Common myeloid progenitor, CD34-positive (primary cell): ENCODE measurements at regions not wholly inside any gene's neighbourhood (a gene's known extent, or its start where the extent isn't known, plus 50 kb on each side); places are given as distances from the start of the nearest gene placed in this dataset.
"Not testable (repeated sequence)": the region's sequence is repeated elsewhere in the genome, so short reads cannot be mapped to it uniquely, and the experiment has no call there.

ENCODE experiments used
- CTCF ChIA-PET: fragments of 350-600 bp; sonication (Branson Sonifier 250); formaldehyde crosslinking; loops from one replicate; lab custom pipeline; 2021; ENCODE audit warnings: antibody characterized with exemption; lab: Charles Lee
- POLR2A ChIA-PET: fragments of 350-600 bp; sonication (Branson Sonifier 250); formaldehyde crosslinking; loops from one replicate; lab custom pipeline; 2021; ENCODE audit warnings: antibody characterized with exemption; lab: Charles Lee
- DNase-seq, 3 donors: peaks; one replicate each; pipeline versions ENCODE4 v3.0.0 to v3.0.0-alpha.2; 2013
- H3K27ac ChIP-seq, 2 experiments: 1 replicate in 1 of 2; 2 replicates in 1 of 2; pipeline ENCODE4 v1.7.0; 2013; ENCODE audit warnings: inconsistent platforms in 2 of 2, low read length in 2 of 2, mild to moderate bottlenecking in 2 of 2, low read depth in 1 of 2, moderate library complexity in 1 of 2; ENCODE audit not compliant: severe bottlenecking in 2 of 2, insufficient read depth in 1 of 2, poor library complexity in 1 of 2
- H3K27me3 ChIP-seq, 5 experiments: replicated peaks in 2 of 5; 1 replicate in 3 of 5; 2 replicates in 2 of 5; pipeline versions ENCODE4 v1.6.1 to v1.7.0; 2013; ENCODE audit warnings: low read length in 4 of 5, mild to moderate bottlenecking in 2 of 5, moderate library complexity in 2 of 5, inconsistent platforms in 1 of 5; ENCODE audit not compliant: insufficient read depth in 5 of 5, control insufficient read depth in 4 of 5
- H3K36me3 ChIP-seq, 4 experiments: 1 replicate in 2 of 4; 2 replicates in 2 of 4; pipeline versions ENCODE4 v1.6.1 to v1.7.0; 2013; ENCODE audit warnings: low read length in 3 of 4, control low read depth in 1 of 4, mild to moderate bottlenecking in 1 of 4; ENCODE audit not compliant: control insufficient read depth in 4 of 4, insufficient read depth in 4 of 4
- H3K4me1 ChIP-seq, 4 experiments: 1 replicate in 3 of 4; 2 replicates in 1 of 4; pipeline versions ENCODE4 v1.6.1 to v1.7.1; 2013; ENCODE audit warnings: low read length in 3 of 4, mild to moderate bottlenecking in 3 of 4, control low read depth in 1 of 4, inconsistent platforms in 1 of 4, moderate library complexity in 1 of 4; ENCODE audit not compliant: control insufficient read depth in 4 of 4, insufficient read depth in 4 of 4; ENCODE audit errors: control extremely low read depth in 1 of 4
- H3K4me3 ChIP-seq, 7 experiments: 1 replicate in 4 of 7; 2 replicates in 3 of 7; pipeline versions ENCODE4 v1.5.1 to v1.7.0; 2013; ENCODE audit warnings: mild to moderate bottlenecking in 7 of 7, low read length in 6 of 7, moderate library complexity in 6 of 7, inconsistent platforms in 2 of 7, low read depth in 2 of 7, control low read depth in 1 of 7; ENCODE audit not compliant: insufficient read depth in 4 of 7, control insufficient read depth in 1 of 7; ENCODE audit errors: extremely low read depth in 1 of 7
- H3K9me3 ChIP-seq, 5 experiments: 1 replicate in 4 of 5; 2 replicates in 1 of 5; pipeline versions ENCODE4 v1.6.1 to v1.7.1; 2013; ENCODE audit warnings: low read length in 4 of 5, mild to moderate bottlenecking in 2 of 5, inconsistent platforms in 1 of 5, low read depth in 1 of 5, moderate library complexity in 1 of 5; ENCODE audit not compliant: control insufficient read depth in 4 of 5, insufficient read depth in 2 of 5; ENCODE audit errors: control extremely low read depth in 1 of 5
- WGBS: methylation state at CpG from one replicate; pipeline ENCODE4 v1.1.5; 2013; ENCODE audit not compliant: insufficient coverage; 5-methylcytosine and 5-hydroxymethylcytosine counted together

GRCh38 chr9:90515510-90515909 lies 127.1 kb downstream of the DIRAS2 start:
- POLR2A ChIA-PET: interaction anchor here (0.6 kb wide), 1 partner anchor 1493 kb away, joined by 3 read pairs; no protein-coding TSS in a partner anchor
- peaks cover 0 to 3% (median 0%) of the 10 kb centered on the region in 5 experiments for H3K27me3 ChIP-seq
- CTCF ChIA-PET: no interaction called here
- H3K27ac ChIP-seq: no peak overlapping the region
- no peaks in the 10 kb centered on the region for H3K9me3 ChIP-seq
- WGBS: 0% methylated on average over 1 of the region's 5 CpGs
- no peak overlapping the region for H3K4me3 ChIP-seq
- H3K36me3 ChIP-seq: no peaks in the 10 kb centered on the region
- DNase-seq: peak in 2 of 3 donors; percentile 0 to 1
- H3K4me1 ChIP-seq: peaks cover 0 to 7% (median 0%) of the 10 kb centered on the region in 4 experiments

DNA sequence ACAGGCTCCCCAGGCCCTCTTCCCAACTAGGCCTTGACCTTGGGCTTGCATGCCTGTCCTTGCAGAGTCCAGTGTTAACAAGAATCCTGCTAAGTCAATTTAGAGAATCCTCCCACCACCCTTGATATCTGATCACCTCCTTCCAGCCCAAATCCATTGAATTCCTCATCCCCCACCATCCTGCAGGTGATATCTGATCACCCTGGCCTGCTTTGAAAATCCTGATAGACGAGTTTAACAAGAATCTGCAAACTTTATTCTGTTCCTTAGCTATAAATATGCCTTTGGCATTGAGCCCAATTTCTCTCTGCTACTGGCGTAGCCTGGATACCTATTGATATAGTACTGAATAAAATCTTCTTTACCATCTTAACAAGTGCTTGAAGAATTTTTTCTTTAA lies 125.5 kb downstream of the DIRAS2 start:
- H3K36me3 ChIP-seq: no peaks in the 10 kb centered on the region
- H3K4me3 ChIP-seq: no peak overlapping the region
- H3K9me3 ChIP-seq: no peaks in the 10 kb centered on the region
- no peak overlapping the region for H3K27ac ChIP-seq
- H3K27me3 ChIP-seq: peaks cover 0 to 3% (median 0%) of the 10 kb centered on the region in 5 experiments
- peaks cover 0 to 7% (median 0%) of the 10 kb centered on the region in 4 experiments for H3K4me1 ChIP-seq
- ChIA-PET CTCF (no interaction called here), POLR2A (no interaction called here)
- DNase-seq: no peak
- WGBS: 100% methylated on average over 2 of the region's 2 CpGs

DNA sequence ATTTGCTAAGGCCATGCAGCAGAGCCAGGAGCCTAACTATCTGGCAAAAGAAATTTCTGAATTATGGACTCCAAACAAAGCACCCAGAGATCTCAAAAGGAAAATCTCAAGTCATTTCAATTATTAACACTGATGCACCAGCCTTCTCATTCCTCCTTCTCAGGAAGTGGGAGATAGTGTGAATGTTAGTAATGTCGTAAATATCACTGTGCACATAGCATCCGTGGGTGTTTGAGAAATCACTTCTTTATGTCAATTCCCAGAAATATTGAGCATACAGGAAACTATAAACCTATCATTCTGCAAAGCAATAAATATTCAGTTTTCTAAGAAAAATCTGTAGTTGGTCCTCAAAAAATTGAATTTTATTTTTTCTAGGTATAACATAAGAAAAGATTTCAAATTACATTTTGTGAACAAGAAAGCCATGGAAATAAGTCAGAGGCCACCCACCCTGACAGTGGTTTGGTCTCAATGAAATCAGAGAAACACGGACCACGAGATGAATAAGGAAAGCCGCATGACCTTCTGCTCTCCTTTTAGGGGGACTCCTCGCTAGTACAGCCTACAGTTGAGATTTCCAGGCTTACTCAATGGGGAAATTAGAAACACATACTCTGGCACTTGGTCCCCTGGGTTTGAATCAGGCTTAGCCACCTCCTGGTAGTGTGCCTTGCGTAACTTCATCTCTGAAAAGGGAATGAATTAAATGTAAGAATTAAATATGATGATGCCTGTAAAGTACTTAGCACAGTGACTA lies 120.6 kb downstream of the DIRAS2 start:
- H3K36me3 ChIP-seq: no peaks in the 10 kb centered on the region
- no peak overlapping the region for H3K4me3 ChIP-seq

DNA sequence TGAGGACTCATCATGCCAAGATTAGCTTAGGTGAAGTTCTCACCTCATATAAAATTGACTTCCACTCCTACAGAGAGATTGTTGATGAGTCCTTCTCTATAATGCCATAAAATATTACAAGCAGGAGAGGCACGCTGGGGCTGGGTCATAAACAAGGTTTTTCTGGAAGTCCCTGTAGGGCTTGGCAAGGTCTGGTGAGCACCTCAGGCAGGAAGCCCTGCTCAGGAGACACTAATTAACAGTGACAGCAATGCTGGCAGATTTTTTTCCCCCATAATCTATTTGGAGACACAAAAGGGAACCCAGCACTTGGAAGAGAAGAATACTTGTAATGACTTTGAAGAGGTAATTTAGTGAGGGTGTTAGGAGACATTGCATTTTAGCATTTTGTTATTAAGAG lies 118.7 kb downstream of the DIRAS2 start:
- POLR2A ChIA-PET: no interaction called here
- CTCF ChIA-PET: no interaction called here
- Histone ChIP-seq H3K27ac (no peak overlapping the region), H3K4me3 (no peak overlapping the region), H3K27me3 (peaks cover 0 to 9% (median 4%) of the 10 kb centered on the region in 5 experiments), H3K4me1 (no peaks in the 10 kb centered on the region), H3K36me3 (no peaks in the 10 kb centered on the region), H3K9me3 (no peaks in the 10 kb centered on the region)
- no CpG with 5 or more reads among the region's 1 CpG for WGBS
- DNase-seq: no peak

More for the DNA sequence above, 120.6 kb downstream of the DIRAS2 start:
- ChIA-PET CTCF (no interaction called here), POLR2A (no interaction called here)
- no peak for DNase-seq
- no peaks in the 10 kb centered on the region for H3K4me1 ChIP-seq
- no peak overlapping the region for H3K27ac ChIP-seq
- WGBS: 96% methylated on average over 4 of the region's 7 CpGs
- H3K27me3 ChIP-seq: peaks cover 0 to 9% (median 4%) of the 10 kb centered on the region in 5 experiments
- no peaks in the 10 kb centered on the region for H3K9me3 ChIP-seq

DNA sequence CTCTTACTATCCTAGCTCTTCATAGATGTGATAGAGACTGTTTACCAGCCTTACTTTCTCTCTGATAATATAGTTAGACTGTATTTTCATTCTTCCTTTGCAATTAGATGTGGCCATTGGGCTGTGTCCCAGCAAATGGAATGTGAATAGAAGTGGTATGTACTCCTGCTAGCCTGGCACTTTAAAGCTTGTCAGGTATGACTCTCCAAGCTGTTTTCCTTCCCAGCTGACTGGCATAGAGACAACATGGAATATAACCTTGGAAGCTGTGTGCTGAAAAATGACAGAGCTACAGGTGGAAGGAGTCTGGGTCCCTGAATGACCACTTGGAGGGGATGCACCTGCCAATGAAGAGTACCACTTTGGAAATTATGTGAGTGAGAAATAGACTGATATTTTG lies 116.2 kb downstream of the DIRAS2 start:
- Histone ChIP-seq H3K9me3 (no peaks in the 10 kb centered on the region), H3K27me3 (peaks cover 0 to 10% (median 4%) of the 10 kb centered on the region in 5 experiments), H3K27ac (no peak overlapping the region), H3K4me3 (no peak overlapping the region), H3K4me1 (no peaks in the 10 kb centered on the region), H3K36me3 (no peaks in the 10 kb centered on the region)
- ChIA-PET POLR2A (no interaction called here), CTCF (no interaction called here)
- DNase-seq: no peak

DNA sequence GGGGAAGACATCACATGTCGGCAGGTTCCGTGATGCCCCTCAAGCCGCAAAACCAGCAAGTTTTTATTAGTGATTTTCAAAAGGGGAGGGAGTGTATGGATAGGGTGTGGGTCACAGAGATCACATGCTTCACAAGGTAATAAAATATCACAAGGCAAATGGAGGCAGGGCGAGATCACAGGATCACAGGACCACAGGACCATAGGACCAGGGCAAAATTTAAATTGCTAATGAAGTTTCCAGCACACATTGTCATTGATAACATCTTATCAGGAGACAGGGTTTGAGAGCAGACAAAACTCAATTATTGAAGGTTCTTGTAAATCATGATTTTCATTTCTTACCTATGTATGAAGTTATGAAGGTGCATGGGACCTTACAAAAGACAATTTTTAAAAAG lies 106.5 kb downstream of the DIRAS2 start:
- POLR2A ChIA-PET, H3K36me3 ChIP-seq, H3K4me3 ChIP-seq, DNase-seq, H3K9me3 ChIP-seq, H3K27ac ChIP-seq, H3K27me3 ChIP-seq, H3K4me1 ChIP-seq: not testable (repeated sequence)
- CTCF ChIA-PET: interaction anchor here (1.9 kb wide), 1 partner anchor 8 kb away, joined by 7 read pairs; no protein-coding TSS in a partner anchor
- WGBS: 94% methylated on average over 3 of the region's 4 CpGs

DNA sequence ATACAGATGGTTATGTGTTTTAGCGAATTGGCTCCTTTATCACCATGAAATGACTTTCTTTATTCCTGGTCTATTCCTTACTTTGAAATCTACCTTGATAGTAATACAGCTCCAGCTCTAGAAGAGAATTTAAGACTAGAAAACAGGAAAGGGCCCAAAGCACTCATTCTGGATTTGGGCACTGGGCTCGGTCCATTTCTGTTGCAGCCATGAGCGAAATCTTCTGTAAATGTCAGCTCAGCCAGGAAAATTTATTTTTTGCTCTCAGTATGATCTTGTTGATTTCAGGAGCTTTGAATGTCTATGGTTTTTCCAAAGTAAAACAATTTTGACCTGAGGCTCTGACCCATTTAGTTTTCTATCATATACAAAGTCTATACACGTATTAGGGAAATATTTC lies 104.1 kb downstream of the DIRAS2 start:
- H3K27me3 ChIP-seq: peaks cover 0 to 10% (median 2%) of the 10 kb centered on the region in 5 experiments
- POLR2A ChIA-PET: no interaction called here
- no peaks in the 10 kb centered on the region for H3K4me1 ChIP-seq
- CTCF ChIA-PET: no interaction called here
- no peaks in the 10 kb centered on the region for H3K9me3 ChIP-seq
- no peak overlapping the region for H3K4me3 ChIP-seq
- no peaks in the 10 kb centered on the region for H3K36me3 ChIP-seq
- no CpG with 5 or more reads among the region's 4 CpGs for WGBS
- no peak overlapping the region for H3K27ac ChIP-seq
- no peak for DNase-seq
